ENCODE measurements at regions not wholly inside any gene's neighbourhood (a gene's known extent, or its start where the extent isn't known, plus 50 kb on each side); places are given as distances from the start of the nearest gene placed in this dataset.
A peak's percentile ranks its signal among the peaks of the same experiment; 100 is the strongest.

DNA sequence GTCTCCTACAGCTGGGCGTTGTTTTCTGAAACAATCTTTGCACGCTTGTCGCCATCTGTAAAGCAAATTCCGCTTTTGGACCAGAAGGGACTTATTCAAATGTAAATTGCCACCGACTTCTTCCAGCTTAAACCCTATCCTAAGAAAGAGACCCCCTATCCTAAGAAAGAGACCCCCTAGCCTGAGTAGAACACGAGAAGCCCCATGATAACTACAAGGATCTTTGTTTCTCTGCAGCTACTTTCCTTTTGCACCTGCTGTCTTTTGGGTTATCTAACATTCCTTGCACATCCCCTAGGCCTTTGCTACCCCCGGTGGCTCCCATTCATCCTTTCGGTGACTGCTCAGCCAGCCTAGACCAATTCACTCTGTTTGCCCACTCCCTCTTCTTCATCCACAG lies 536.0 kb upstream of the PRKX start:
- DNase-seq (ENCODE audit: low read depth) = no peak

- DNase-seq (ENCODE audit: low read depth) = no peak
These were observed 530.3 kb upstream of the PRKX start for GRCh38 chrX:4243759-4244158.

DNA sequence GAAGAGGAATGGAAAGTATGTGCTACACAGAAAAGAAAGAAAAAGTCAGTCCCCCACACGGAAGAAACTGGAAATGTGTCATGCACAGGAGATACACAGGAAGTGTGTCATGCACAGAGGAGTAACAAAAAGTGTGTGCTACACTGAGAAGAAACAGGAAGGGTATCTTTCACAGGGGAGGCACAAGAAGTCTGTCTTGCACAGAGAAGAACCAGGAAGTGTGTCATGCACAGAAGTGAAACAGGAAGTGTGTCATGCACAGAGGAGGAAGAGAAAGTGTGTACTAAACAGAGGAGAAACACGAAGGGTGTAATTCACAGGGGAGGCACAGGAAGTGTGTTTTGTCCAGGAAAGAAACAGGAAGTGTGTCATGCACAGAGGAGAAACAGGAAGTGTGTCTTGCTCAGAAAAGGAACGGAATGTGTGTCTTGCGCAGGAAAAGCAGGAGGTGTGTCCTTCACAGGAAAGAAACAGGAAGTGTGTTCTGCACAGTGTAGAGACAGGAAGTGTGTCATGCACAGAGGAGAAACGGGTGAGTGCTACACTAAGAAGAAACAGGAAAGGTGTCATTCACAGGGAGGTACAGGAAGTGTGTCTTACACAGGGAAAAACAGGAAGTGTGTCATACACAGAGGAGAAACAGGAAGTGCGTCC lies 527.2 kb upstream of the PRKX start:
- peak; percentile 46 for DNase-seq (ENCODE audit: low read depth)

- DNase-seq (ENCODE audit: low read depth) = peak; percentile 27
These were observed 526.4 kb upstream of the PRKX start for GRCh38 chrX:4239650-4240540.

- DNase-seq (ENCODE audit: low read depth) = no peak
These were observed 525.5 kb upstream of the PRKX start for GRCh38 chrX:4238916-4239315.

GRCh38 chrX:4225086-4225485 lies 511.6 kb upstream of the PRKX start:
- no peak for DNase-seq (ENCODE audit: low read depth)

DNA sequence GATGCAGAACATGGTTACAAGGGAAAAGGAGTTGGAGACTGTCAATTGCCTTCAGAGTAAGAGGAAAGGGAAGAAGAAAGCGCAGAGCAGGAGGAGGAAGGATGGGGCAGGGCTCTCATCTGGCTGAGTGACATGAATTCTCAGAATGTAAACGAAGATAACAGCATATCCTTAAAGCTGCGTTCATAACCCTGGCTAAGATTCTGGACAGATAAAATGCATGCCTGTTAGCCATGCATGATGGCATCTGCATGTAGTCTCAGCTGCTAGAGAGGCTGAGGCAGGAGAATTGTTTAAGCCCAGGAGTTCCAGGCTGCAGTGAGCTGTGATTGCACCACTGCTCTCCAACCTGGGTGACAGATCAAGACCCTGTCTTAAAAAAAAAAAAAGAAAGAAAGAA lies 493.5 kb upstream of the PRKX start:
- DNase-seq (ENCODE audit: low read depth) = no peak

DNA sequence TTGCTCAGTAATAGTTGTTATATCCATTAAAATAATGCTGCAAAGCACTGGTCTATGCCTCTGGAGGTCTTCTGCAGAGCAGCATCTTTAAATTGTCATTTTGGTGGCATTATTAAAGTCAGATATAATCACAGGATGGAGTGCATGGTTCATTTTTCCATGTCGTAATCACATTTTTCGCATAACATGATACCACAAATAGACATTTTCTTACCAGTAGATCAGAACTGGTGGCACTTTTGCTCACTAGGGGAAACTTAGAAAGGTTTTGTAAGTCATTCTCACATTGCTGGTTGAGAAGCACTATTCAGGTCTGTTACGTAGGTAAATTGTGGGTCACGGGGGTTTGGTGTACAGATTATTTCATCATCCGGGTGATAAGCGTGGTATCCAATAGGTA lies 484.5 kb upstream of the PRKX start:
- DNase-seq (ENCODE audit: low read depth) = no peak

DNA sequence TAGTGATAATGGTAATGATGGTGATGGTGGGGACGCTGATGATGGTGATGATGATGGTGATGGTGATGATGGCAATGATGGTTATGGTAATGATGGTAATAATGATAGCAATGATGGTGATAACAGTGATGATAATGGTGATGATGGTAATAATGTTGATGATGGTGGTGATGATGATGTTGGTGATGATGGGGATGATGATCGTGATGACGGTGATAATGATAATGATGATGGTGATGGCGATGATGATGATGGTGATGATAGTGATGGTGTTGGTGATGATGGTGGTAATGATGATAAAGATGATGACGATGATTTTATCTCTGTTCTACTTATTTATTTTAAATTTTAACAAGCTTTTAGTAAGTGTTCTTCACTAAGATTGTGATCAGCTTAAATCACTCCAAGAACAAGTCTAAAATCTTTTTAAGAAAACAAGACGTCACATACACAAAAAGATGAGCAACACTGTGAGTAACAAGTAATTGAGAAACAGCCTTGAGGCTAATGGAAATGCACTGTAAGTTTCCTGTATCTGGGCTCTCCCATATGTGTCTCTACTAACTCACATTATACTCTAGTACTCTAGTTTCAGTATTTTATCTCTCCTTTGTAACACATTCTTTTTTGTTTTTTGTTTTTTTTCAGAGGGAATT lies 480.2 kb upstream of the PRKX start:
- no peak for DNase-seq (ENCODE audit: low read depth)

DNA sequence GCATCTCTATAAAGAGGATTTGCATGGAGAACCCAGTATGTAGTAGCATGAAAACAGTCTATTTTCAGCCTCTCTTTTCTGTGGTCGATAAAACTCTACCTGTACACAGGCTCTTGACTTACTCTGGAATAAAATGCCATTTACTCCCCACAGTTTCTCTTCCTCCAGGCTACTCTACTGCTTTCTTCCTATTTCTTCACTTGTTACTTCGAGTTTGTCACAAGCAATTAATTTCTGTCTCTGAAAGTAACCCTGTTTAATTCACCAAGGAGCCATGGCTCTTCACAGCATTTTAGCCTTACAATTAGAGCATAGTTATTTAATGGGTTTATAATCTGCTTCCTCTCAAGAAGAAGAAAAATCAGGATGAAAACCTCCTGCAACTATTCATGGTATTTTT lies 472.9 kb upstream of the PRKX start:
- DNase-seq (ENCODE audit: low read depth) = no peak

DNA sequence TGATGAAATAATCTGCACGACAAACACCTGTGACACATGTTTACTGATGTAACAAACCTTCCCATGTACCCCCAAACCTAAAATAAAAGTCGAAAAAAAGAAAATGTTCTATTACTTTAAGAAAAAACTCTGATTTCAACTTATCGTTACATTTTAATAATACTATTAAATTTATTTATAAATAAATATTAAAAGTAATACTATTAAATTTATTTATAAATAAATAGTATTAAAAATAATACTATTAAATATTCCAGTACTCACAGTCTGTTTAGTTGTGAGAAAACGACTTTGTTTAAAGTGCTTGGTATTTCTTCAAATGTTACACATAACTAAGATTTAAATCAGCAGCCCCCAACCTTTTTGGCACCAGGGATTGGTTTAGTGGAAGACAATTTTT lies 471.6 kb upstream of the PRKX start:
- no peak for DNase-seq (ENCODE audit: low read depth)

DNA sequence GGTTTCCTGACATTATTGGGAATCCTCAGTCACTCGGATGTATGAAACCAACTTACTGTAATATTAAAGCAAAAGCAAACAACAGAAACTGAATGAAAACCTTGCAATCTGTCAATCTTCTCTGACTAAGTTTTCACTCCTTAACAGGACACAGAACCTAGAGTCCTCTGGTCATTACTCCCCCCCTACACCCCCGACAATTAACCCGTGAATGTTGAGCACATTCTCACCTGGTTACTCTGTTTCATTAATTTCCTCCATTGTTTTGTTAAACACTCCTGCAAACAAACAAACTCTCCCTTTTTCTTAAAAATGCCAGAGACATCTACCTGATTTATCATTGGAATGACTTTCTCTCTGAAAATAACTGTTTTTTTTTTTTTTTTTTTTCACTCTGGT lies 469.0 kb upstream of the PRKX start:
- no peak for DNase-seq (ENCODE audit: low read depth)

DNA sequence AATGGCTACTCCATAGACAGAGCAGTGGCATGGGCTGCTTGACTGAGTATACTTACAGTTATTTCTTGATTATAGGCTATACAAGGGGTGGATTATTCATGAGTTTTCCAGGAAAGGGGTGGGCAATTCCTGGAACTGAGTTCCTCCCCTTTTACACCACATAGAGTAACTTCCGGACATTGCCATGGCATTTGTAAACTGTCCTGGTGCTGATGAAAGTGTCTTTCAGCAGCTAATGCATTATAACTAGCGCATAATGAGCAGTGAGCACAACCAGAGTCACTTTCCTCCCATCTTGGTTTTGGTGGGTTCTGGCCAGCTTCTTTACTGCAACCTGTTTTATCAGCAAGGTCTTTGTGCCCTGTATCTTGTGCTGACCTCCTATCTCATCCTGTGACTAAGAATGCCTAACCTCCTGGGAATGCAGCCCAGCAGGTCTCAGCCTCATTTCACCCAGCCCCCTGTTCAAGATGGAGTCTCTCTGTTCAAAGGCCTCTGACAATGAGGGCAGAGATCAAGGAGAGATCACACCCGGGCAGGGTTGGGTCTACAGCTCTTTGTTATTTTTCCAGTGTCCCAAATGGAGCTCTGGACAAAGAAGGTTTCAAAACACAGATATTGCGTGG lies 468.4 kb upstream of the PRKX start:
- no peak for DNase-seq (ENCODE audit: low read depth)

GRCh38 chrX:4179031-4179430 lies 465.6 kb upstream of the PRKX start:
- no peak for DNase-seq (ENCODE audit: low read depth)

DNA sequence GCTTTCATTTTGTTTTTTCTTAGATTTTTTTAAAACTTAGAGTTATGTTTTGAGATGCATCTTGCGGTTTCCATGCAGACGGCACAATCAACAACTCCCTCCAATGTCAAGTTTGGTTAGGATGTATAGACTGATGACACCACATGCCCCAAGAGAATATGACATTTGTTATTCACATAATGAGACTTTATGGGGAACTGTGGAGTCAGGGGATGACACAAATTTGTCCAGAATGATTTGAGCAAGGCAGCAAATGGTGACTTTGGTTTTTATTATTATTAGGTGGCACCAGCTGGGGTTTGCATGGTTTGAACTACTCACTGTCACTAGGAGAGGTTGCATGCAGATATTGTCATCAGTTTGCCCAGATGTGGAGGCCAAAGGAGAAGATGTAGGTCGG lies 461.8 kb upstream of the PRKX start:
- no peak for DNase-seq (ENCODE audit: low read depth)

- DNase-seq (ENCODE audit: low read depth) = no peak
These were observed 460.3 kb upstream of the PRKX start for GRCh38 chrX:4173743-4174142.

DNA sequence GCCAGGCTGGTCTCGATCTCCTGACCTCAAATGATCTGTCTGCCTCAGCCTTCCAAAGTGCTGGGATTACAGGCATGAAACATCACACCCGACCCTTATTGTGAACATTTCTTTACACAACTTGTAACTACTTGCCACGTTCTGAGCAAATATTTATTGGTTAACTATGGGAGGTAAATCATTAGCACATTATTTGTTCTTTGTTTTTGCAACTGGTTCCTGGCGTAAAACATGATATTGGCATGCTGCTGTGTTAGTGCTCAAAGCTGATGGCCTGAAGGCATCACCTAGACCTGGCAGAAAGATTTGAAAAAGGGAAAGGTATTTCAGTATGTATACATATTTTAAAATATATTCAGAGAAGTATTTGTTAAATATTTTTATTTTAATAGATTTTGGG lies 438.3 kb upstream of the PRKX start:
- DNase-seq (ENCODE audit: low read depth) = no peak

DNA sequence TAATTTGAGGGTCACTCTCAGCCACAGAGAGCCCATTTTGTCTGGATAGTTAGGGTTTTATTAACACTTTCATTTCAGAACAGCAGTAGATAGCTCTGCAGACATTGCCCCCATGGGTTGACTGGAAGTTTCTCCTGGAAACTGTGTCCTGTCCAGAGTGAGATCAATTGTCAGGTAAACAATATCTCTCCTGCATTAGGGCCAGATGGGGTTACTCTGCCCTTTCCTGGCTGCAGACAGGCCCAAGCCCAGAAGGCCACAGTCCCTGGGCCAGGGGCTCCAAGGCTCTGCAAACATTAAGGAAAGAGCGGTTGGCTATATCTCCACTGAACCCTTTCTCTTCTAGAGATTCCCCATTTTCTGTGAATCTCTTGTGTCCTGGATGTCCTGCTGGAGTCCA lies 436.8 kb upstream of the PRKX start:
- no peak for DNase-seq (ENCODE audit: low read depth)

DNA sequence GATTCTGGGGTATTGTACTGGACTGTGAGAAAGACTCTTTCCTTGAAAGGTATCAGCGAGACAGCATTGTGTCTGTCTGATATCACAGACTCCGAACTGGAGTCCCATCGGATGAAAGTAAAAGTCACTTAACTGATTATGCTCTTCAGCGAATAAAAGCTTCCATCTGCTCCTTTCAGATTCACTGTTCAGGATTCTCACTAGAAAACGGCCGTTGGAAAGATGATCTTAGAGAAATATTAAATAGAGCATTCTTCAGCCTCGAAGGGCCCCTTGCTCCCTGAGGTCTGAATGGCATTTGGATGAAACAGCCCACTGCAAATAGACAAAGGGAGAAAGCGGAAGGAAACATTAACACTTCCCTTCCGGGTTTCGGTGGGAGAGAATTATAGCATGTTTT lies 416.2 kb upstream of the PRKX start:
- DNase-seq (ENCODE audit: low read depth) = no peak

DNA sequence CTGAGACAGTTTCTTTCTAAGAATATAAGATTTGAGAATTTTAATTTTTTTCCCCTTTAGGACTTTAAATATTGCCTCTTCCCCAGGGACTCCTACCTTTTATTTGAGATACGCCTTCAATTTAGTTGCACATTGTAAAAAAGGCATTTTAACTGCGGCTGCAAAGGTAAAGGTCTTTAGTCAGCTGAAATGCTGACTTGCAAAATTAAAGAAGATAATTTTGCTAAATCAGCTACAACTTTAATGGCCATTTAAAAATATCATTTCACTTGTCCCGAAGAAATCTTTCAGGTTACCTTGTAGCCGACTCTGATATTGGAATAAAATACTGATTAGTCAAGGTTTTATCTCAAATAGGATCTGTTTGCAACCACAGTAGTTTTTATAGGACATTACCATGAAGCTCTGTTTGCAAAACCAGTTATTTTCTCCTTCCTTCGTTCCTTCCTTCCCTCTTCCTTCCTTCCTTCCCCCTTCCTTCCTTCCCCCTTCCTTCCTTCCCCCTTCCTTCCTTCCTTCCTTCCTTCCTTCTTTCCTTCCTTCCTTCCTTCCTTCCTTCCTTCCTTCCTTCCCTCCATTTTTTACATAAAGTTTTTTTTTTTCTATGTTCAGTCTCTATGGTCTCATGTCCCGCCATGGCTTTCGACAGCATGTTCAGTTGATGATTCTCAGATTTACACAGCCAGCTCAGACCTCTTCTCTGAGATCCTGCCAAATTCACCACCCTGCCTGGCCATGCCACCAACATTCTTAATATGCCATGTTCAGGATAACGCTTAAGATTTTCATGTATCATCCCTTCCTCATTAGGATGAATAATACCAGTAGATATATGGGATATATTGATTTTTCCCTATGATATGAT lies 405.4 kb upstream of the PRKX start:
- DNase-seq (ENCODE audit: low read depth) = no peak

DNA sequence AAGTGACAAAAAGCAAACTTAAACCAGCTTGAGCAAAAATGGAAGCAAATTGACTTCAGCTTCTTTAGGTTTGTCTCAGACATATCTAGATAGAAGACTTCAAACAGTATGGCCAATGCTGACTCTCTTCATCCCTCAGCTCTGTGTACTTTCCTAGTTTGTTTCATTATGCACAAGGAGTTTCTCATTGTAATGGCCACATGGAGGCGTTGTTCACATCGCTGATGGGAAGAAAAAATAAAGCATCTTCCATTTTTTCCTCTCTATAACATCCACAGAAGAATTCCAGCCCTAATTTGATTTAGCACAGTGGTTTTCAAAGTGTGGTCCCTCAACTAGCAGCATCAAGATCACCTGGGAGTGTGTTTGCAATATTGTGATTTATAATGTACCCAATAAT lies 397.5 kb upstream of the PRKX start:
- no peak for DNase-seq (ENCODE audit: low read depth)

- DNase-seq (ENCODE audit: low read depth) = no peak
These were observed 381.5 kb upstream of the PRKX start for GRCh38 chrX:4094926-4095325.

All from CMK (cell line).